Astrocyte of the cerebellum (primary cell): ENCODE measurements at regions not wholly inside any gene's neighbourhood (a gene's known extent, or its start where the extent isn't known, plus 50 kb on each side); places are given as distances from the start of the nearest gene placed in this dataset.

ENCODE experiments used
- DNase-seq: peaks from one replicate; pipeline ENCODE4 v3.0.0-alpha.2; 2011; ENCODE audit warnings: low read depth
- H3K4me3 ChIP-seq: 2 replicates; pipeline ENCODE4 v1.5.1; 2011; ENCODE audit warnings: mild to moderate bottlenecking, low read depth, low read length, moderate library complexity
- in situ Hi-C: cut with HindIII; loops from 2 replicates; pipeline ENCODE4 v1.10.0; 2017; ENCODE audit warnings: low sequenced_read_pairs
- TF ChIP-seq, protein P1 (sequence below): IDR thresholded peaks from 2 replicates; pipeline ENCODE4 v1.5.1; 2012; ENCODE audit warnings: low read length, low read depth, moderate library complexity, mild to moderate bottlenecking; ENCODE audit errors: missing control alignments

DNA sequence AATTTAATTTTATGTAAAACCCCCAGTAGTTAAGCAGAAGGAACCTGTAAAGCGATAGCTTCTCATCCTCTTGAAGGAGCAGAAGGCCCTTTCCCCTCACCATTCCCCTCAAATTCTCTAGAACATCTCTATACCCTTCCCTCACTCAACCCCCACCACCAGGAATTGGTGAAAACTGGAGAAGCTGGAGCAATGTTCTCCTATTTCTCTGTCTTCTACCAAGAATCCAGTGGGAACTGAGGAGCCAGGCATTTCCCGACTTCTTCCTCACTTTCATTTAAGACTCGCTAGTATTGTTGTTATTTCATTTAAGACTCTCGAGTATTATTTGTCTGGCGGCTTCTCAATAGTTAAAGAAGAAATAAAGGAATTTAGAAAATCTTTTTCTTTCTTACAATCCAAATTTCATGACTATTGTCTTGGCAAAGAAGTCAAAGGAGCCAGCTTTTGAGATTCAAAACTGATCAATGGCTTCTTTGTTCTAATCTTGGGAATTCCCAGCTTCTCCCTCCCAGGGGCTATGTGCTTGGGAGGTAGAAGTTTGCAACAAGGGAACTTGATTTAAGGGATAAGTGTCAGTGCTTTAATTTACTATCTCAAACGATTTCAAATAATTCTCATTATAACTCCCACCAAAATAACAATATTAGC lies 253.3 kb upstream of the ADGRL2 start:
- no peak for DNase-seq
- no peak overlapping the region for H3K4me3 ChIP-seq
- TF ChIP-seq, protein P1, sequence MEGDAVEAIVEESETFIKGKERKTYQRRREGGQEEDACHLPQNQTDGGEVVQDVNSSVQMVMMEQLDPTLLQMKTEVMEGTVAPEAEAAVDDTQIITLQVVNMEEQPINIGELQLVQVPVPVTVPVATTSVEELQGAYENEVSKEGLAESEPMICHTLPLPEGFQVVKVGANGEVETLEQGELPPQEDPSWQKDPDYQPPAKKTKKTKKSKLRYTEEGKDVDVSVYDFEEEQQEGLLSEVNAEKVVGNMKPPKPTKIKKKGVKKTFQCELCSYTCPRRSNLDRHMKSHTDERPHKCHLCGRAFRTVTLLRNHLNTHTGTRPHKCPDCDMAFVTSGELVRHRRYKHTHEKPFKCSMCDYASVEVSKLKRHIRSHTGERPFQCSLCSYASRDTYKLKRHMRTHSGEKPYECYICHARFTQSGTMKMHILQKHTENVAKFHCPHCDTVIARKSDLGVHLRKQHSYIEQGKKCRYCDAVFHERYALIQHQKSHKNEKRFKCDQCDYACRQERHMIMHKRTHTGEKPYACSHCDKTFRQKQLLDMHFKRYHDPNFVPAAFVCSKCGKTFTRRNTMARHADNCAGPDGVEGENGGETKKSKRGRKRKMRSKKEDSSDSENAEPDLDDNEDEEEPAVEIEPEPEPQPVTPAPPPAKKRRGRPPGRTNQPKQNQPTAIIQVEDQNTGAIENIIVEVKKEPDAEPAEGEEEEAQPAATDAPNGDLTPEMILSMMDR = no peak
- in situ Hi-C loops = no loop called here

DNA sequence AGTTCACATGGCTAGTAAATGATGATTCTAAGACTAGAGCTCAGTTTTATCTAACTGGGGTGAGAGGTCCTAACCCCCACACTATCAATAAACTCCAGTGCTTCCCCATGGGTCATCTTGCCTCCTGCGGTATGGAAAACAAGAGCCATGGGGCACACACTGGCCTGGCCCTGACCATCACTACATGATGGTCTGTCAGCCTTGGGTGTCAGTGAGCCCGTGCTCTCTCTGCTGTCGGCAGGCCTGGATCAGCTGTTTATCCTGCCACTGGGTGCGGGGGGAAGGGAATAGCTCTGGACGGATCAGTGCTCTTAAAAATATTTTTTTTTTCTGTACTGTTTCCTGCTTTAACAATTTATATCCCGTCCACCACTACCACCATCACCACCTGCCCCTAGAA lies 255.0 kb upstream of the ADGRL2 start:
- no peak overlapping the region for H3K4me3 ChIP-seq

DNA sequence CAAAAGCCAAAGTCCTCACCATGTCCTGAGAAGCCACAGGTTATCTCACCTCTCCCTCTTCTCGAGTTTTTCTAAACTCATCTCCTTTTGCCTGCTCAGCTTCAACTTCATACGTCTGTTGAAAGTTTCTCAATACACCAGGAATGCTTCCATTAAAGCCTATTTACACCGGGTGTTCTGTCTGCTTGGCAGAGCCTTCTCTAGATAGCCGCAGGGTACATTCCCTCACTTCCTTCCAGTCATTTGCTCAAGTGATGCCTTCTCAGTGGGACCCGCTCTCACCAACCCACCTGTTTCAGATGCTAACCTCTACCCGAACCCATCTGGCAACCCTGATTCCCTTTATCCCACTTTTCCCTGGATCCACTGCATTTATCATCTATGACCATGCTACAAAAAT lies 257.0 kb upstream of the ADGRL2 start:
- in situ Hi-C loops = no loop called here
- TF ChIP-seq, protein P1 = no peak
- no peak for DNase-seq
- H3K4me3 ChIP-seq = no peak overlapping the region

More for the DNA sequence above, 255.0 kb upstream of the ADGRL2 start:
- in situ Hi-C loops = no loop called here
- DNase-seq = no peak
- TF ChIP-seq, protein P1 = no peak

DNA sequence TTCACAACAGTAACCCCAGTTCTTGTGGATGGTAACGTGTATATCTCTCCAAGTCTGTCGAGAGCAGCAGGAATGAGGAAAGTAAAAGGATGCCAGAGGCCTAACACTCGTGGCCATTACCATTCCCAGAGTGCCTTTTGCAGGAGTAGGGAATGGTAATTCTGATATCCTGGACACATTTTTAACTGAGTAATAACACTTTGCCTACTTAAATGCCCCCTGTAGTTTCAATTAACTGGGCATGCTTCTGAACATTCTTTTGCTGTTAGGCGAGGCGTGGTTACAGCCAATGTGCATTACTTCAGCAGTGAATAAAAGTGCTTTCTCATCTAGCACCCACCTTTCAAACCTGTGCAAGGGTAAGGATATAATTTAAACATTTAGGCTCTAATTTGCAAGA lies 258.5 kb upstream of the ADGRL2 start:
- TF ChIP-seq, protein P1 = no peak
- no peak overlapping the region for H3K4me3 ChIP-seq
- no peak for DNase-seq
- in situ Hi-C loops = no loop called here

DNA sequence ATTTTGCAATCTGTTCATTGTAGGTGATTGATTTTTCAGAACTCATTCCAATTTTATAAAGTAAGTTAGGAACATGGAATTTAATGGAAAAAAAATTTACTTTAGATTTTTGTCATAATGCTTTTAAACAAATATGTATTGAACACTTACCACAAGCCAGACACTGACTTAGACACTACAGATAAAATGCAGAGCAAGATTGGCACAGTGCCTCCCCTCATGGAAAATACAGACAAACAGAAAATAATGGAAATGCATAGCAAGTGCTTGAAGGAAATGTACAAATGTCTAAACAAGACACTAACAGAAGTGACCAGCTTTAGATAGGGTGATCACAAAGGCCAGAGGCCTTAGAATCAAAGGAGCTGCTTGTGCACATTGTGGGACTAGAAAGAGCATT lies 260.5 kb upstream of the ADGRL2 start:
- DNase-seq = no peak
- in situ Hi-C loops = no loop called here
- TF ChIP-seq, protein P1 = no peak
- no peak overlapping the region for H3K4me3 ChIP-seq

DNA sequence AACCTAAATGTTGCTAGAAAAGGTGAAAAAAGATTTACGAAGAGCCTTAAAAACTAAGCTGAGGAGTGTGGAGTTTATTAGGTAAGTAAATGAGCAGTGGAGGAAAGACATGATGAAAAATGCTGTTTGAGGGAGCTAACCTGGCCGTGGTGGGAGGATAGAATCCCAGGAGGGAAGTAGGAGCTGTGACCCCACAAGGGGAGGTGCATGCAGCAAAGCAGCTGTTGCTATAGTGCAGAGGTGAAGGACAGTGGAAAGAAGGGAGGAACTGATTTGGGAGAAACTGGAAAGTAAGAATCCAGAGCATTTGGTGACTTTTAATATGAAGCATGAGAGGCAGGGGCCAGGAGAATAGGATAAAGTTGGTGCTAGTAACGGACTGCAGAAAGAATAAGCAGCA lies 271.7 kb upstream of the ADGRL2 start:
- in situ Hi-C loops = no loop called here
- H3K4me3 ChIP-seq = no peak overlapping the region
- no peak for DNase-seq
- TF ChIP-seq, protein P1 = no peak
